ENCODE measurements at regions not wholly inside any gene's neighbourhood (a gene's known extent, or its start where the extent isn't known, plus 50 kb on each side); places are given as distances from the start of the nearest gene placed in this dataset.
"Not testable (repeated sequence)": the region's sequence is repeated elsewhere in the genome, so short reads cannot be mapped to it uniquely, and the experiment has no call there.

- no peak for DNase-seq
Observed at GRCh38 chr3:4158329-4158728, 144.8 kb upstream of the SETMAR start.

GRCh38 chr3:4162096-4162495, 141.1 kb upstream of the SETMAR start:
- DNase-seq = no peak

GRCh38 chr3:4163011-4163410, 140.2 kb upstream of the SETMAR start:
- DNase-seq = no peak

GRCh38 chr3:4166540-4166939, 136.6 kb upstream of the SETMAR start:
- DNase-seq = no peak

GRCh38 chr3:4167230-4167629, 135.9 kb upstream of the SETMAR start:
- DNase-seq = not testable (repeated sequence)

GRCh38 chr3:4174791-4175190, 128.4 kb upstream of the SETMAR start:
- peak; percentile 2 for DNase-seq

GRCh38 chr3:4191971-4192370, 111.2 kb upstream of the SETMAR start:
- DNase-seq = no peak

- DNase-seq = no peak
Observed at GRCh38 chr3:4195006-4195405, 108.2 kb upstream of the SETMAR start.

GRCh38 chr3:4196506-4197147, 106.5 kb upstream of the SETMAR start:
- no peak for DNase-seq

- no peak for DNase-seq
Observed at GRCh38 chr3:4197670-4198069, 105.5 kb upstream of the SETMAR start.

- no peak for DNase-seq
Observed at GRCh38 chr3:4198491-4198890, 104.7 kb upstream of the SETMAR start.

GRCh38 chr3:4204776-4205175, 98.4 kb upstream of the SETMAR start:
- DNase-seq = not testable (repeated sequence)

GRCh38 chr3:4207672-4208071, 95.5 kb upstream of the SETMAR start:
- DNase-seq = no peak

GRCh38 chr3:4208556-4208955, 94.6 kb upstream of the SETMAR start:
- no peak for DNase-seq

- DNase-seq = no peak
Observed at GRCh38 chr3:4211610-4212009, 91.6 kb upstream of the SETMAR start.

- DNase-seq = not testable (repeated sequence)
Observed at GRCh38 chr3:4213420-4213819, 89.7 kb upstream of the SETMAR start.

GRCh38 chr3:4216974-4217373, 86.2 kb upstream of the SETMAR start:
- not testable (repeated sequence) for DNase-seq

GRCh38 chr3:4218456-4219226, 84.5 kb upstream of the SETMAR start:
- no peak for DNase-seq

GRCh38 chr3:4219227-4219568, 84.0 kb upstream of the SETMAR start:
- DNase-seq = no peak

- no peak for DNase-seq
Observed at GRCh38 chr3:4220065-4220464, 83.1 kb upstream of the SETMAR start.

- DNase-seq = no peak
Observed at GRCh38 chr3:4222574-4223175, 80.5 kb upstream of the SETMAR start.

- no peak for DNase-seq
Observed at GRCh38 chr3:4223777-4224176, 79.4 kb upstream of the SETMAR start.

GRCh38 chr3:4224331-4224730, 78.8 kb upstream of the SETMAR start:
- no peak for DNase-seq

GRCh38 chr3:4225005-4225471, 78.1 kb upstream of the SETMAR start:
- DNase-seq = no peak

All from NCI-H345 (cell line).